ENCODE measurements at regions not wholly inside any gene's neighbourhood (a gene's known extent, or its start where the extent isn't known, plus 50 kb on each side); places are given as distances from the start of the nearest gene placed in this dataset.

- no peak for TF ChIP-seq CTCF (IDR thresholded peaks at IDR 0.05; ENCODE audit: insufficient read depth, low read depth, low read length)
- peak; percentile 9 for DNase-seq (ENCODE audit: low read depth)
- POLR2A ChIA-PET = no interaction called here
- no peak overlapping the region for H3K4me3 ChIP-seq (ENCODE audit: low read depth, low read length)
- no peaks in the 10 kb centered on the region for H3K36me3 ChIP-seq (ENCODE audit: control insufficient read depth, insufficient read depth, low read length)
- CTCF ChIA-PET = no interaction called here
- H3K27me3 ChIP-seq (ENCODE audit: control insufficient read depth, insufficient read depth, low read length) = no peaks in the 10 kb centered on the region
Measured at GRCh38 chr16:55149622-55150021, 174.4 kb upstream of the IRX6 start.

- ChIA-PET POLR2A (no interaction called here), CTCF (no interaction called here)
- no peak overlapping the region for H3K4me3 ChIP-seq (ENCODE audit: low read depth, low read length)
- H3K27me3 ChIP-seq (ENCODE audit: control insufficient read depth, insufficient read depth, low read length) = no peaks in the 10 kb centered on the region
- DNase-seq (ENCODE audit: low read depth) = peak; percentile 16
- no peaks in the 10 kb centered on the region for H3K36me3 ChIP-seq (ENCODE audit: control insufficient read depth, insufficient read depth, low read length)
- TF ChIP-seq CTCF (IDR thresholded peaks at IDR 0.05; ENCODE audit: insufficient read depth, low read depth, low read length) = no peak
Measured at GRCh38 chr16:55151561-55152305, 172.3 kb upstream of the IRX6 start.

- no peaks in the 10 kb centered on the region for H3K36me3 ChIP-seq (ENCODE audit: control insufficient read depth, insufficient read depth, low read length)
- no peaks in the 10 kb centered on the region for H3K27me3 ChIP-seq (ENCODE audit: control insufficient read depth, insufficient read depth, low read length)
- no peak overlapping the region for H3K4me3 ChIP-seq (ENCODE audit: low read depth, low read length)
- no peak for DNase-seq (ENCODE audit: low read depth)
- TF ChIP-seq CTCF (IDR thresholded peaks at IDR 0.05; ENCODE audit: insufficient read depth, low read depth, low read length) = no peak
- ChIA-PET CTCF (no interaction called here), POLR2A (no interaction called here)
Measured at GRCh38 chr16:55152875-55153390, 171.1 kb upstream of the IRX6 start.

GRCh38 chr16:55154262-55154661 is 169.7 kb upstream of the IRX6 start:
- ChIA-PET CTCF (no interaction called here), POLR2A (no interaction called here)
- H3K4me3 ChIP-seq (ENCODE audit: low read depth, low read length) = no peak overlapping the region
- TF ChIP-seq CTCF (IDR thresholded peaks at IDR 0.05; ENCODE audit: insufficient read depth, low read depth, low read length) = no peak
- DNase-seq (ENCODE audit: low read depth) = no peak
- H3K36me3 ChIP-seq (ENCODE audit: control insufficient read depth, insufficient read depth, low read length) = no peaks in the 10 kb centered on the region
- no peaks in the 10 kb centered on the region for H3K27me3 ChIP-seq (ENCODE audit: control insufficient read depth, insufficient read depth, low read length)

GRCh38 chr16:55154956-55155355 is 169.0 kb upstream of the IRX6 start:
- CTCF ChIA-PET = no interaction called here

More at GRCh38 chr16:55154956-55155355, 169.0 kb upstream of the IRX6 start:
- POLR2A ChIA-PET = no interaction called here
- Histone ChIP-seq H3K36me3 (ENCODE audit: control insufficient read depth, insufficient read depth, low read length) (no peaks in the 10 kb centered on the region), H3K4me3 (ENCODE audit: low read depth, low read length) (no peak overlapping the region), H3K27me3 (ENCODE audit: control insufficient read depth, insufficient read depth, low read length) (no peaks in the 10 kb centered on the region)
- DNase-seq (ENCODE audit: low read depth) = no peak
- TF ChIP-seq CTCF (IDR thresholded peaks at IDR 0.05; ENCODE audit: insufficient read depth, low read depth, low read length) = no peak

Measured in BJ (cell line).